ENCODE measurements at regions not wholly inside any gene's neighbourhood (a gene's known extent, or its start where the extent isn't known, plus 50 kb on each side); places are given as distances from the start of the nearest gene placed in this dataset.

DNA sequence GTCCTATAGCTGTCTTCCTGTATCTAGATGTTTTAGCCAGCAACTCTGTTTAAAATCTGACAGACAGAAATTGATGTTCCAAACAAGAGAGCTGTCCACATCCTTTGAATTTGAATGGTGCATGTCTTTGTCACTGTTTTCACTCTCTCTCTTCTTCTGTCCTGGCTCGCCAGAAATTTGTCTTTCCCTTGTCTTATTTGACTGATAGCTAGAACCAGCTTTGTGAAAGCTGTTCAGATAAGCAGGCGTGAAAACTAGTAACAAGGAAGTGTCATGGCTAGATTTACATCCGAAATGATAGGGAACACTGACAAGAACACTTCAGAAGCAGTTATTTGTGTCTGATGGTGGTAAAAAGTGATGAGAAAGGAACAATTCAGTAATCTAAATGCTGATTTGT lies 354.9 kb upstream of the SLITRK1 start:
- TF ChIP-seq POLR2AphosphoS5 (IDR thresholded peaks at IDR 0.05) (no peak), POLR2A (IDR thresholded peaks at IDR 0.05) (no peak), EP300 (IDR thresholded peaks at IDR 0.05; ENCODE audit: low read depth) (no peak)
- TF ChIP-seq, protein P1, sequence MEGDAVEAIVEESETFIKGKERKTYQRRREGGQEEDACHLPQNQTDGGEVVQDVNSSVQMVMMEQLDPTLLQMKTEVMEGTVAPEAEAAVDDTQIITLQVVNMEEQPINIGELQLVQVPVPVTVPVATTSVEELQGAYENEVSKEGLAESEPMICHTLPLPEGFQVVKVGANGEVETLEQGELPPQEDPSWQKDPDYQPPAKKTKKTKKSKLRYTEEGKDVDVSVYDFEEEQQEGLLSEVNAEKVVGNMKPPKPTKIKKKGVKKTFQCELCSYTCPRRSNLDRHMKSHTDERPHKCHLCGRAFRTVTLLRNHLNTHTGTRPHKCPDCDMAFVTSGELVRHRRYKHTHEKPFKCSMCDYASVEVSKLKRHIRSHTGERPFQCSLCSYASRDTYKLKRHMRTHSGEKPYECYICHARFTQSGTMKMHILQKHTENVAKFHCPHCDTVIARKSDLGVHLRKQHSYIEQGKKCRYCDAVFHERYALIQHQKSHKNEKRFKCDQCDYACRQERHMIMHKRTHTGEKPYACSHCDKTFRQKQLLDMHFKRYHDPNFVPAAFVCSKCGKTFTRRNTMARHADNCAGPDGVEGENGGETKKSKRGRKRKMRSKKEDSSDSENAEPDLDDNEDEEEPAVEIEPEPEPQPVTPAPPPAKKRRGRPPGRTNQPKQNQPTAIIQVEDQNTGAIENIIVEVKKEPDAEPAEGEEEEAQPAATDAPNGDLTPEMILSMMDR (IDR thresholded peaks at IDR 0.05) = no peak
- Histone ChIP-seq H3K36me3 (no peaks in the 10 kb centered on the region), H3K9me3 (no peaks in the 10 kb centered on the region), H3K27ac (no peak overlapping the region), H3K27me3 (no peaks in the 10 kb centered on the region), H3K4me1 (no peaks in the 10 kb centered on the region), H3K4me3 (no peak overlapping the region)
- DNase-seq = no peak
- WGBS, 2 donors (ENCODE audit: low coverage in 1 of 2) = 20 to 23% methylated on average over 3 of the region's 3 CpGs
- intact Hi-C loops (cut with DNase I; ENCODE audit: low total_unique reads) (no loop called here), in situ Hi-C loops (cut with MboI; ENCODE audit: low pct_ligation_motif_present in 1 of 4, low pct_unique_long_range_greater_than_20kb in 1 of 4, low sequenced_read_pairs in 3 of 4) (no loop called here)

DNA sequence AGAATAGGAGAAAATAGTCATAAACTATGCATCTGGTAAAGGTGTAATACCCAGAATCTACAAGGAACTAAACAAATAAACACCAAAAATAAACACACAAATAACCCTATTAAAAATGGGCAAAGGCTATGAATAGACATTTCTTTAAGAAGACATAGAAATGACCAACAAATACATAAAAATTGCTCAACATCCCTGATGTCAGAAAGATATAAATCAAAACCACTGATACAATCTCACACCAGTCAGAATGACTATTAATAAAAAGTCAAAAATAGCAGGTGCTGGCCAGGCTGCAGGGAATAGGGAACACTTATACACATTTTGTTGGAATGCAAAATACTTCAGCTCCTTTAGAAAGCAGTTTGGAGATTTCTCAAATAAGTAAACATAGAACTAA lies 352.1 kb upstream of the SLITRK1 start:
- H3K27ac ChIP-seq = no peak overlapping the region
- TF ChIP-seq POLR2A (IDR thresholded peaks at IDR 0.05) = no peak
- no peak for TF ChIP-seq POLR2AphosphoS5 (IDR thresholded peaks at IDR 0.05)
- TF ChIP-seq, protein P1 (IDR thresholded peaks at IDR 0.05) = no peak
- no peak for TF ChIP-seq EP300 (IDR thresholded peaks at IDR 0.05; ENCODE audit: low read depth)
- H3K4me1 ChIP-seq = no peaks in the 10 kb centered on the region
- DNase-seq = no peak
- intact Hi-C loops (cut with DNase I; ENCODE audit: low total_unique reads) (no loop called here), in situ Hi-C loops (cut with MboI; ENCODE audit: low pct_ligation_motif_present in 1 of 4, low pct_unique_long_range_greater_than_20kb in 1 of 4, low sequenced_read_pairs in 3 of 4) (no loop called here)
- no peaks in the 10 kb centered on the region for H3K27me3 ChIP-seq
- no peaks in the 10 kb centered on the region for H3K9me3 ChIP-seq
- H3K36me3 ChIP-seq = no peaks in the 10 kb centered on the region
- no peak overlapping the region for H3K4me3 ChIP-seq

DNA sequence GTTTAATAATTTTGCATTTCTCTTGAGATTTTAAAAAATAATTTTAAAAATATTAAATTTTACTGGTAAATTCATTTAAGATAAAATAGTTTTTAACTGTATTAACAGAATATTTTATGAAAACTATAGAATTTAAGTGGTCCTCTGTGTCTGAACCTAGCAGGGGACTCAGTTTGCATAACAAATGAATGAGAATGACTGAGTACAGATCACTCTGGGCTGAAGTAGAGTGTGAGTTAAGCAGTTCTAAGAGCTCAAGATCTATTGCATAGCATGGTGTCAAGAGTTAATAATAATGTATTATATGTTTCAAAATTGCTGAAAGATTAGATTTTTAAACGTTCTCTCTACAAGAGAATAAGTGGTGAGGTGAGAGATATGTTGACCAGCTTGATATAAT lies 348.3 kb upstream of the SLITRK1 start:
- Histone ChIP-seq H3K4me1 (no peaks in the 10 kb centered on the region), H3K27me3 (no peaks in the 10 kb centered on the region), H3K27ac (no peak overlapping the region), H3K9me3 (no peaks in the 10 kb centered on the region), H3K4me3 (no peak overlapping the region), H3K36me3 (no peaks in the 10 kb centered on the region)
- in situ Hi-C loops (cut with MboI; ENCODE audit: low pct_ligation_motif_present in 1 of 4, low pct_unique_long_range_greater_than_20kb in 1 of 4, low sequenced_read_pairs in 3 of 4) = no loop called here
- DNase-seq = no peak
- intact Hi-C loops (cut with DNase I; ENCODE audit: low total_unique reads) = no loop called here
- TF ChIP-seq POLR2AphosphoS5 (IDR thresholded peaks at IDR 0.05) (no peak), EP300 (IDR thresholded peaks at IDR 0.05; ENCODE audit: low read depth) (no peak), POLR2A (IDR thresholded peaks at IDR 0.05) (no peak)
- TF ChIP-seq, protein P1 (IDR thresholded peaks at IDR 0.05) = no peak
- WGBS, 2 donors (ENCODE audit: low coverage in 1 of 2) = 20 to 43% methylated on average over 1 of the region's 1 CpG

DNA sequence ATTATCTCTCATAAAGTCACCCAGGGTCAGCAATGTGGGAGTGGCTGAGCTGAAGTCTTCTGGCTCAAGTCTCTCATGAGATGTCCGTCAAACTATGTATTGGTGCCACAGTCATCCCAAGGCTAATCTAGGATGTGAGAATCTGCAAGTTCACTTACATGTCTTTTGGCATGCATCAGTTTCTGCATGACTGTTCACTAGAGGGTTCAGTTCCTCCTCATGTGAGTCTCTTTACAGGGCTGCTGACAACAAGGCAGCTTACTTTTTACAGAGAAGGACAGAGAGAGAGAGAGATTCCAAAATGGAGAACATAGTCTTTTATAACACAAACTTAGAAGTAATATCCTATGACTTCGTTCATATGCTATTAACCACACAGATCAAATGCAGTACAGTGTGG lies 328.8 kb upstream of the SLITRK1 start:
- no peak for DNase-seq
- no peak for TF ChIP-seq POLR2A (IDR thresholded peaks at IDR 0.05)
- no peak for TF ChIP-seq POLR2AphosphoS5 (IDR thresholded peaks at IDR 0.05)
- no peak for TF ChIP-seq EP300 (IDR thresholded peaks at IDR 0.05; ENCODE audit: low read depth)
- TF ChIP-seq, protein P1 (IDR thresholded peaks at IDR 0.05) = no peak
- no peaks in the 10 kb centered on the region for H3K4me1 ChIP-seq
- no peaks in the 10 kb centered on the region for H3K36me3 ChIP-seq
- no peak overlapping the region for H3K4me3 ChIP-seq
- in situ Hi-C loops (cut with MboI; ENCODE audit: low pct_ligation_motif_present in 1 of 4, low pct_unique_long_range_greater_than_20kb in 1 of 4, low sequenced_read_pairs in 3 of 4) = no loop called here
- intact Hi-C loops (cut with DNase I; ENCODE audit: low total_unique reads) = no loop called here
- H3K27me3 ChIP-seq = no peaks in the 10 kb centered on the region
- H3K9me3 ChIP-seq = no peaks in the 10 kb centered on the region
- H3K27ac ChIP-seq = no peak overlapping the region
- 63 to 79% methylated on average over 2 of the region's 2 CpGs for WGBS, 2 donors (ENCODE audit: low coverage in 1 of 2)
